ENCODE measurements at regions not wholly inside any gene's neighbourhood (a gene's known extent, or its start where the extent isn't known, plus 50 kb on each side); places are given as distances from the start of the nearest gene placed in this dataset.

- no peak for DNase-seq
- intact Hi-C loops (cut with DNase I; ENCODE audit: low total_unique reads), result no loop called here
- Histone ChIP-seq H3K9me3 (no peaks in the 10 kb centered on the region), H3K27ac (no peak overlapping the region), H3K4me1 (peaks cover 7% of the 10 kb centered on the region), H3K4me3 (no peak overlapping the region), H3K27me3 (no peaks in the 10 kb centered on the region), H3K36me3 (ENCODE audit: low read depth, missing control alignments) (no peaks in the 10 kb centered on the region)
- 90 to 91% methylated on average over 9 to 11 of the region's 11 CpGs for WGBS, 2 donors
- TF ChIP-seq CTCF (IDR thresholded peaks at IDR 0.05) (no peak), POLR2A (IDR thresholded peaks at IDR 0.05) (no peak)
These were observed 144.5 kb downstream of the VEGFA start for GRCh38 chr6:43914272-43915147.

GRCh38 chr6:43913375-43914271 lies 143.6 kb downstream of the VEGFA start:
- TF ChIP-seq POLR2A (IDR thresholded peaks at IDR 0.05) (no peak), CTCF (IDR thresholded peaks at IDR 0.05) (no peak)
- DNase-seq, result no peak
- H3K4me1 ChIP-seq, result peaks cover 7% of the 10 kb centered on the region
- H3K9me3 ChIP-seq, result no peaks in the 10 kb centered on the region
- no peaks in the 10 kb centered on the region for H3K36me3 ChIP-seq (ENCODE audit: low read depth, missing control alignments)
- 68 to 74% methylated on average over 4 of the region's 4 CpGs for WGBS, 2 donors
- H3K4me3 ChIP-seq, result no peak overlapping the region
- no peaks in the 10 kb centered on the region for H3K27me3 ChIP-seq
- intact Hi-C loops (cut with DNase I; ENCODE audit: low total_unique reads), result no loop called here
- no peak overlapping the region for H3K27ac ChIP-seq

- DNase-seq, result no peak
- H3K9me3 ChIP-seq, result no peaks in the 10 kb centered on the region
- intact Hi-C loops (cut with DNase I; ENCODE audit: low total_unique reads), result no loop called here
- TF ChIP-seq CTCF (IDR thresholded peaks at IDR 0.05) (no peak), POLR2A (IDR thresholded peaks at IDR 0.05) (no peak)
- H3K27me3 ChIP-seq, result no peaks in the 10 kb centered on the region
- H3K4me3 ChIP-seq, result no peak overlapping the region
- H3K4me1 ChIP-seq, result peaks cover 4% of the 10 kb centered on the region
- H3K27ac ChIP-seq, result no peak overlapping the region
- 88% methylated on average over 11 to 14 of the region's 14 CpGs for WGBS, 2 donors
- H3K36me3 ChIP-seq (ENCODE audit: low read depth, missing control alignments), result no peaks in the 10 kb centered on the region
These were observed 142.8 kb downstream of the VEGFA start for GRCh38 chr6:43912598-43913371.

GRCh38 chr6:43912116-43912577 lies 142.1 kb downstream of the VEGFA start:
- Histone ChIP-seq H3K9me3 (no peaks in the 10 kb centered on the region), H3K27me3 (no peaks in the 10 kb centered on the region), H3K4me3 (no peak overlapping the region), H3K27ac (no peak overlapping the region), H3K36me3 (ENCODE audit: low read depth, missing control alignments) (no peaks in the 10 kb centered on the region), H3K4me1 (no peaks in the 10 kb centered on the region)
- intact Hi-C loops (cut with DNase I; ENCODE audit: low total_unique reads), result no loop called here
- TF ChIP-seq POLR2A (IDR thresholded peaks at IDR 0.05), result no peak
- no peak for TF ChIP-seq CTCF (IDR thresholded peaks at IDR 0.05)
- 93 to 94% methylated on average over 7 of the region's 7 CpGs for WGBS, 2 donors
- DNase-seq, result no peak
